ENCODE measurements at regions not wholly inside any gene's neighbourhood (a gene's known extent, or its start where the extent isn't known, plus 50 kb on each side); places are given as distances from the start of the nearest gene placed in this dataset.

GRCh38 chr6:56372406-56372995 is 125.1 kb upstream of the COL21A1 start:
- H3K27me3 Mint-ChIP-seq, result no peaks in the 10 kb centered on the region
- H3K36me3 Mint-ChIP-seq (ENCODE audit: insufficient read depth), result no peaks in the 10 kb centered on the region
- no peaks in the 10 kb centered on the region for H3K4me1 Mint-ChIP-seq
- no peak for DNase-seq (ENCODE audit: low spot score in 2 of 2)
- no peaks in the 10 kb centered on the region for H3K9me3 Mint-ChIP-seq
- H3K27ac Mint-ChIP-seq (ENCODE audit: low read depth), result no peak overlapping the region
- no peak for ATAC-seq (replicated peaks; ENCODE audit: extremely low read depth, poor library complexity, severe bottlenecking)
- H3K4me3 Mint-ChIP-seq, result no peak overlapping the region

GRCh38 chr6:56370561-56371211 is 123.3 kb upstream of the COL21A1 start:
- Mint-ChIP-seq H3K27ac (ENCODE audit: low read depth) (no peak overlapping the region), H3K4me1 (no peaks in the 10 kb centered on the region), H3K4me3 (no peak overlapping the region), H3K9me3 (no peaks in the 10 kb centered on the region), H3K36me3 (ENCODE audit: insufficient read depth) (no peaks in the 10 kb centered on the region), H3K27me3 (no peaks in the 10 kb centered on the region)
- ATAC-seq (replicated peaks; ENCODE audit: extremely low read depth, poor library complexity, severe bottlenecking), result no peak
- DNase-seq (ENCODE audit: low spot score in 2 of 2), result no peak

GRCh38 chr6:56370127-56370540 is 122.8 kb upstream of the COL21A1 start:
- Mint-ChIP-seq H3K36me3 (ENCODE audit: insufficient read depth) (no peaks in the 10 kb centered on the region), H3K27me3 (no peaks in the 10 kb centered on the region), H3K9me3 (no peaks in the 10 kb centered on the region), H3K4me3 (no peak overlapping the region), H3K4me1 (no peaks in the 10 kb centered on the region), H3K27ac (ENCODE audit: low read depth) (no peak overlapping the region)
- DNase-seq (ENCODE audit: low spot score in 2 of 2), result no peak
- ATAC-seq (replicated peaks; ENCODE audit: extremely low read depth, poor library complexity, severe bottlenecking), result no peak

GRCh38 chr6:56368491-56368890 is 121.1 kb upstream of the COL21A1 start:
- no peak overlapping the region for H3K27ac Mint-ChIP-seq (ENCODE audit: low read depth)
- H3K4me1 Mint-ChIP-seq, result no peaks in the 10 kb centered on the region
- no peaks in the 10 kb centered on the region for H3K9me3 Mint-ChIP-seq
- no peaks in the 10 kb centered on the region for H3K36me3 Mint-ChIP-seq (ENCODE audit: insufficient read depth)
- H3K27me3 Mint-ChIP-seq, result no peaks in the 10 kb centered on the region
- no peak for DNase-seq (ENCODE audit: low spot score in 2 of 2)
- ATAC-seq (replicated peaks; ENCODE audit: extremely low read depth, poor library complexity, severe bottlenecking), result no peak
- no peak overlapping the region for H3K4me3 Mint-ChIP-seq

- no peaks in the 10 kb centered on the region for H3K4me1 Mint-ChIP-seq
- no peak overlapping the region for H3K4me3 Mint-ChIP-seq
- DNase-seq (ENCODE audit: low spot score in 2 of 2) (no peak), ATAC-seq (replicated peaks; ENCODE audit: extremely low read depth, poor library complexity, severe bottlenecking) (no peak)
- no peaks in the 10 kb centered on the region for H3K27me3 Mint-ChIP-seq
- H3K9me3 Mint-ChIP-seq, result no peaks in the 10 kb centered on the region
- H3K27ac Mint-ChIP-seq (ENCODE audit: low read depth), result no peak overlapping the region
- H3K36me3 Mint-ChIP-seq (ENCODE audit: insufficient read depth), result no peaks in the 10 kb centered on the region
These were observed 118.9 kb upstream of the COL21A1 start for GRCh38 chr6:56366141-56366852.

GRCh38 chr6:56364827-56365339 is 117.5 kb upstream of the COL21A1 start:
- Mint-ChIP-seq H3K27ac (ENCODE audit: low read depth) (no peak overlapping the region), H3K36me3 (ENCODE audit: insufficient read depth) (no peaks in the 10 kb centered on the region), H3K4me1 (no peaks in the 10 kb centered on the region), H3K9me3 (no peaks in the 10 kb centered on the region), H3K27me3 (no peaks in the 10 kb centered on the region), H3K4me3 (no peak overlapping the region)
- ATAC-seq (replicated peaks; ENCODE audit: extremely low read depth, poor library complexity, severe bottlenecking) (no peak), DNase-seq (ENCODE audit: low spot score in 2 of 2) (no peak)

- Mint-ChIP-seq H3K27me3 (no peaks in the 10 kb centered on the region), H3K4me1 (no peaks in the 10 kb centered on the region), H3K36me3 (ENCODE audit: insufficient read depth) (no peaks in the 10 kb centered on the region), H3K4me3 (no peak overlapping the region), H3K9me3 (no peaks in the 10 kb centered on the region), H3K27ac (ENCODE audit: low read depth) (no peak overlapping the region)
- DNase-seq (ENCODE audit: low spot score in 2 of 2), result no peak
- no peak for ATAC-seq (replicated peaks; ENCODE audit: extremely low read depth, poor library complexity, severe bottlenecking)
These were observed 117.0 kb upstream of the COL21A1 start for GRCh38 chr6:56364431-56364826.

- H3K9me3 Mint-ChIP-seq, result no peaks in the 10 kb centered on the region
- no peaks in the 10 kb centered on the region for H3K27me3 Mint-ChIP-seq
- H3K4me1 Mint-ChIP-seq, result no peaks in the 10 kb centered on the region
- H3K27ac Mint-ChIP-seq (ENCODE audit: low read depth), result no peak overlapping the region
- ATAC-seq (replicated peaks; ENCODE audit: extremely low read depth, poor library complexity, severe bottlenecking) (no peak), DNase-seq (ENCODE audit: low spot score in 2 of 2) (no peak)
- H3K36me3 Mint-ChIP-seq (ENCODE audit: insufficient read depth), result no peaks in the 10 kb centered on the region
- no peak overlapping the region for H3K4me3 Mint-ChIP-seq
These were observed 116.5 kb upstream of the COL21A1 start for GRCh38 chr6:56363796-56364430.

- no peak for DNase-seq (ENCODE audit: low spot score in 2 of 2)
- Mint-ChIP-seq H3K4me3 (no peak overlapping the region), H3K27ac (ENCODE audit: low read depth) (no peak overlapping the region), H3K9me3 (no peaks in the 10 kb centered on the region), H3K4me1 (no peaks in the 10 kb centered on the region), H3K36me3 (ENCODE audit: insufficient read depth) (no peaks in the 10 kb centered on the region), H3K27me3 (no peaks in the 10 kb centered on the region)
- no peak for ATAC-seq (replicated peaks; ENCODE audit: extremely low read depth, poor library complexity, severe bottlenecking)
These were observed 114.4 kb upstream of the COL21A1 start for GRCh38 chr6:56361812-56362211.

- H3K9me3 Mint-ChIP-seq, result no peaks in the 10 kb centered on the region
- no peak overlapping the region for H3K4me3 Mint-ChIP-seq
- ATAC-seq (replicated peaks; ENCODE audit: extremely low read depth, poor library complexity, severe bottlenecking), result no peak
- peaks cover 2% of the 10 kb centered on the region for H3K36me3 Mint-ChIP-seq (ENCODE audit: insufficient read depth)
- DNase-seq (ENCODE audit: low spot score in 2 of 2), result peak; percentile 16 to 17
- H3K27me3 Mint-ChIP-seq, result no peaks in the 10 kb centered on the region
- H3K4me1 Mint-ChIP-seq, result no peaks in the 10 kb centered on the region
- H3K27ac Mint-ChIP-seq (ENCODE audit: low read depth), result no peak overlapping the region
These were observed 112.0 kb upstream of the COL21A1 start for GRCh38 chr6:56359201-56359899.

- no peak overlapping the region for H3K4me3 Mint-ChIP-seq
- H3K9me3 Mint-ChIP-seq, result no peaks in the 10 kb centered on the region
These were observed 110.4 kb upstream of the COL21A1 start for GRCh38 chr6:56357616-56358373.

GRCh38 chr6:56356426-56356825 is 109.0 kb upstream of the COL21A1 start:
- no peak overlapping the region for H3K27ac Mint-ChIP-seq (ENCODE audit: low read depth)
- no peaks in the 10 kb centered on the region for H3K4me1 Mint-ChIP-seq
- H3K9me3 Mint-ChIP-seq, result no peaks in the 10 kb centered on the region
- peaks cover 2% of the 10 kb centered on the region for H3K36me3 Mint-ChIP-seq (ENCODE audit: insufficient read depth)
- no peak overlapping the region for H3K4me3 Mint-ChIP-seq
- no peak for ATAC-seq (replicated peaks; ENCODE audit: extremely low read depth, poor library complexity, severe bottlenecking)
- no peak for DNase-seq (ENCODE audit: low spot score in 2 of 2)
- no peaks in the 10 kb centered on the region for H3K27me3 Mint-ChIP-seq

More at GRCh38 chr6:56357616-56358373, 110.4 kb upstream of the COL21A1 start:
- H3K27me3 Mint-ChIP-seq, result no peaks in the 10 kb centered on the region
- no peak overlapping the region for H3K27ac Mint-ChIP-seq (ENCODE audit: low read depth)
- H3K36me3 Mint-ChIP-seq (ENCODE audit: insufficient read depth), result peaks cover 2% of the 10 kb centered on the region
- no peak for ATAC-seq (replicated peaks; ENCODE audit: extremely low read depth, poor library complexity, severe bottlenecking)
- DNase-seq (ENCODE audit: low spot score in 2 of 2), result no peak
- no peaks in the 10 kb centered on the region for H3K4me1 Mint-ChIP-seq

All from central memory CD8-positive, alpha-beta T cell (primary cell).